Esophagus muscularis mucosa (tissue), 4 donors: ENCODE measurements at regions not wholly inside any gene's neighbourhood (a gene's known extent, or its start where the extent isn't known, plus 50 kb on each side); places are given as distances from the start of the nearest gene placed in this dataset.

Source experiments
- CTCF ChIP-seq, 3 experiments: fragments of 200-600 bp in 2 of 3; fragments of 450-650 bp in 1 of 3; sonication (generic) in 2 of 3; IDR thresholded peaks; one replicate each; pipeline ENCODE4 v1.5.1; 2017 to 2019; ENCODE audit warnings: antibody characterized with exemption in 3 of 3, mild to moderate bottlenecking in 2 of 3, moderate library complexity in 1 of 3
- EP300 ChIP-seq: sonication (generic); formaldehyde crosslinking; IDR thresholded peaks from one replicate; pipeline ENCODE4 v1.6.1; 2017; ENCODE audit warnings: antibody characterized with exemption
- POLR2A ChIP-seq: fragments of 450-650 bp; IDR thresholded peaks from one replicate; pipeline ENCODE4 v1.6.1; 2017; ENCODE audit warnings: antibody characterized with exemption, moderate library complexity, mild to moderate bottlenecking, low read depth

GRCh38 chr4:111678479-111678878 lies 466.8 kb upstream of the FAM241A start:
- TF ChIP-seq CTCF (IDR thresholded peaks at IDR 0.05) (no peak), EP300 (no peak), POLR2A (no peak)
